Caco-2 (cell line): ENCODE measurements at regions not wholly inside any gene's neighbourhood (a gene's known extent, or its start where the extent isn't known, plus 50 kb on each side); places are given as distances from the start of the nearest gene placed in this dataset.

Experiments
- BruUV-seq: library from RNA; stranded (reverse); fragments of 400-500 nt; replicated peaks from 2 replicates; lab custom pipeline; 2021; lab: Mats Ljungman, UMichigan
- CTCF ChIA-PET: fragments of 300-600 bp; sonication (Branson Sonifier 250); formaldehyde crosslinking; loops from one replicate; lab custom pipeline; 2022; ENCODE audit warnings: antibody characterized with exemption; lab: Charles Lee
- POLR2A ChIA-PET: fragments of 300-600 bp; sonication (Branson Sonifier 250); formaldehyde crosslinking; loops from one replicate; lab custom pipeline; 2022; ENCODE audit warnings: antibody characterized with exemption; lab: Charles Lee
- DNase-seq, 2 experiments: peaks; one replicate each; pipeline versions ENCODE4 v3.0.0 to v3.0.0-alpha.2; 2020 to 2022
- H3K27me3 ChIP-seq: replicated peaks from 2 replicates; pipeline ENCODE4 v1.6.0; 2011; ENCODE audit warnings: low read length; ENCODE audit not compliant: control insufficient read depth, insufficient read depth
- H3K36me3 ChIP-seq: 2 replicates; pipeline ENCODE4 v1.5.1; 2011; ENCODE audit warnings: low read length; ENCODE audit not compliant: control insufficient read depth, insufficient read depth
- H3K4me1 ChIP-seq: fragments of 250-450 bp; sonication (Bioruptor Pico); 2 replicates; pipeline ENCODE4 v1.5.1; 2020; ENCODE audit warnings: mild to moderate bottlenecking
- H3K4me3 ChIP-seq: 2 replicates; pipeline ENCODE4 v1.5.1; 2011; ENCODE audit warnings: low read depth, mild to moderate bottlenecking, control low read depth, low read length
- H3K9me3 ChIP-seq: fragments of 250-450 bp; sonication (Bioruptor Pico); 2 replicates; pipeline ENCODE4 v1.5.1; 2020; ENCODE audit warnings: mild to moderate bottlenecking, moderate library complexity
- H3K27ac Mint-ChIP-seq: one replicate; pipeline ENCODE4 v1.8.0; 2022; ENCODE audit warnings: mixed read lengths; ENCODE audit not compliant: unreplicated experiment
- H3K27me3 Mint-ChIP-seq: one replicate; pipeline ENCODE4 v1.8.0; 2022; ENCODE audit warnings: mixed read lengths; ENCODE audit not compliant: insufficient read depth, unreplicated experiment
- H3K36me3 Mint-ChIP-seq: one replicate; pipeline ENCODE4 v1.8.0; 2022; ENCODE audit warnings: mild to moderate bottlenecking, mixed read lengths; ENCODE audit not compliant: insufficient read depth, unreplicated experiment
- H3K4me1 Mint-ChIP-seq: one replicate; pipeline ENCODE4 v1.8.0; 2022; ENCODE audit warnings: low read depth, mixed read lengths; ENCODE audit not compliant: unreplicated experiment
- H3K4me3 Mint-ChIP-seq: one replicate; pipeline ENCODE4 v1.8.0; 2022; ENCODE audit warnings: mild to moderate bottlenecking, moderate library complexity, mixed read lengths; ENCODE audit not compliant: unreplicated experiment
- H3K9me3 Mint-ChIP-seq: one replicate; pipeline ENCODE4 v1.8.0; 2022; ENCODE audit warnings: mixed read lengths; ENCODE audit not compliant: unreplicated experiment
- intact Hi-C: fragments of 100-400 bp; cut with micrococcal nuclease; formaldehyde crosslinking; loops from one replicate; pipeline ENCODE4 v1.10.0; 2022; ENCODE audit not compliant: unreplicated experiment
- TF ChIP-seq, protein P1 (sequence below), 2 experiments: fragments of 200-600 bp in 1 of 2; IDR thresholded peaks; 1 replicate in 1 of 2; 2 replicates in 1 of 2; pipeline versions ENCODE4 v1.5.1 to v1.8.0; 2011 to 2022; ENCODE audit warnings: antibody characterized with exemption in 1 of 2, control low read depth in 1 of 2, inconsistent platforms in 1 of 2, low read depth in 1 of 2, low read length in 1 of 2, mild to moderate bottlenecking in 1 of 2, moderate library complexity in 1 of 2; ENCODE audit not compliant: insufficient read depth in 1 of 2, severe bottlenecking in 1 of 2, unreplicated experiment in 1 of 2

- CTCF ChIA-PET, result no interaction called here
- no peak for DNase-seq
- H3K4me3 Mint-ChIP-seq, result no peak overlapping the region
- no peak overlapping the region for H3K4me3 ChIP-seq
- no peaks in the 10 kb centered on the region for H3K4me1 ChIP-seq
- POLR2A ChIA-PET, result no interaction called here
- H3K9me3 Mint-ChIP-seq, result no peaks in the 10 kb centered on the region
- peaks cover 10% of the 10 kb centered on the region for H3K27me3 Mint-ChIP-seq
- no peaks in the 10 kb centered on the region for H3K36me3 ChIP-seq
- TF ChIP-seq, protein P1, sequence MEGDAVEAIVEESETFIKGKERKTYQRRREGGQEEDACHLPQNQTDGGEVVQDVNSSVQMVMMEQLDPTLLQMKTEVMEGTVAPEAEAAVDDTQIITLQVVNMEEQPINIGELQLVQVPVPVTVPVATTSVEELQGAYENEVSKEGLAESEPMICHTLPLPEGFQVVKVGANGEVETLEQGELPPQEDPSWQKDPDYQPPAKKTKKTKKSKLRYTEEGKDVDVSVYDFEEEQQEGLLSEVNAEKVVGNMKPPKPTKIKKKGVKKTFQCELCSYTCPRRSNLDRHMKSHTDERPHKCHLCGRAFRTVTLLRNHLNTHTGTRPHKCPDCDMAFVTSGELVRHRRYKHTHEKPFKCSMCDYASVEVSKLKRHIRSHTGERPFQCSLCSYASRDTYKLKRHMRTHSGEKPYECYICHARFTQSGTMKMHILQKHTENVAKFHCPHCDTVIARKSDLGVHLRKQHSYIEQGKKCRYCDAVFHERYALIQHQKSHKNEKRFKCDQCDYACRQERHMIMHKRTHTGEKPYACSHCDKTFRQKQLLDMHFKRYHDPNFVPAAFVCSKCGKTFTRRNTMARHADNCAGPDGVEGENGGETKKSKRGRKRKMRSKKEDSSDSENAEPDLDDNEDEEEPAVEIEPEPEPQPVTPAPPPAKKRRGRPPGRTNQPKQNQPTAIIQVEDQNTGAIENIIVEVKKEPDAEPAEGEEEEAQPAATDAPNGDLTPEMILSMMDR (IDR thresholded peaks at IDR 0.05; ENCODE audit: insufficient read depth in 1 of 2, low read depth in 1 of 2, low read length in 1 of 2, severe bottlenecking in 1 of 2, unreplicated experiment in 1 of 2), result no peak
- intact Hi-C loops, result no loop called here
- BruUV-seq, result no TSS peak
- H3K36me3 Mint-ChIP-seq, result no peaks in the 10 kb centered on the region
- no peak overlapping the region for H3K27ac Mint-ChIP-seq
- H3K9me3 ChIP-seq, result no peaks in the 10 kb centered on the region
- no peaks in the 10 kb centered on the region for H3K27me3 ChIP-seq
- no peaks in the 10 kb centered on the region for H3K4me1 Mint-ChIP-seq
Observed at GRCh38 chr5:2381861-2382260, 369.6 kb downstream of the IRX2 start.

DNA sequence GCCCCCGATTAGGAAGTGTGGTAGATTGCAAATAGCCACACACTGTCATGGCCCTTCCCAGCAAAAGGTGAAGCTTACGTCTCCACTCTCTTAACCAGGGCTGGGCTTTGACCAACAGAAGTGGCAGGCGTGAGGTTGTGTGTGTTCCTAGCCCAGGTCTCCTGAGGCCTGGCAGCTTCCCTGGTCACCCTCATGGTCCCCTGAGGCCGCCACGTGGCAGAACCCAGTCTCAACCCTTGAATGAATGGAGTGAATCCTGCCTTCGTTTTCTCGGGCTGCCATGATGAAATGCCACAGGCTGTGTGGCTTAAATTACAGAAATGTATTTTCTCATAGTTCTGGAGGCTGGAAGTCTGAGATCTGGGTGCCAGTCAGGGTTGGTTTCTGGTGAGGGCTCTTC lies 370.4 kb downstream of the IRX2 start:
- Histone ChIP-seq H3K4me3 (no peak overlapping the region), H3K27me3 (no peaks in the 10 kb centered on the region), H3K36me3 (no peaks in the 10 kb centered on the region), H3K4me1 (no peaks in the 10 kb centered on the region), H3K9me3 (no peaks in the 10 kb centered on the region)
- BruUV-seq, result no TSS peak
- DNase-seq, result no peak
- Mint-ChIP-seq H3K4me3 (no peak overlapping the region), H3K36me3 (no peaks in the 10 kb centered on the region), H3K4me1 (no peaks in the 10 kb centered on the region), H3K9me3 (no peaks in the 10 kb centered on the region), H3K27ac (no peak overlapping the region), H3K27me3 (peaks cover 10% of the 10 kb centered on the region)
- CTCF ChIA-PET, result no interaction called here
- intact Hi-C loops, result no loop called here
- POLR2A ChIA-PET, result no interaction called here
- TF ChIP-seq, protein P1 (IDR thresholded peaks at IDR 0.05; ENCODE audit: insufficient read depth in 1 of 2, low read depth in 1 of 2, low read length in 1 of 2, severe bottlenecking in 1 of 2, unreplicated experiment in 1 of 2), result no peak

GRCh38 chr5:2378976-2379375 lies 372.5 kb downstream of the IRX2 start:
- H3K9me3 ChIP-seq, result no peaks in the 10 kb centered on the region
- intact Hi-C loops, result no loop called here
- no peaks in the 10 kb centered on the region for H3K36me3 ChIP-seq
- no peaks in the 10 kb centered on the region for H3K9me3 Mint-ChIP-seq
- no peak overlapping the region for H3K4me3 ChIP-seq
- H3K27me3 Mint-ChIP-seq, result peaks cover 7% of the 10 kb centered on the region
- H3K27ac Mint-ChIP-seq, result no peak overlapping the region
- TF ChIP-seq, protein P1 (IDR thresholded peaks at IDR 0.05; ENCODE audit: insufficient read depth in 1 of 2, low read depth in 1 of 2, low read length in 1 of 2, severe bottlenecking in 1 of 2, unreplicated experiment in 1 of 2), result no peak
- BruUV-seq, result no TSS peak
- ChIA-PET CTCF (no interaction called here), POLR2A (no interaction called here)
- no peaks in the 10 kb centered on the region for H3K4me1 Mint-ChIP-seq
- no peaks in the 10 kb centered on the region for H3K4me1 ChIP-seq
- no peak overlapping the region for H3K4me3 Mint-ChIP-seq
- DNase-seq, result no peak
- H3K27me3 ChIP-seq, result no peaks in the 10 kb centered on the region
- no peaks in the 10 kb centered on the region for H3K36me3 Mint-ChIP-seq
